Stomach smooth muscle (tissue), 2 donors: ENCODE measurements at regions not wholly inside any gene's neighbourhood (a gene's known extent, or its start where the extent isn't known, plus 50 kb on each side); places are given as distances from the start of the nearest gene placed in this dataset.

ENCODE experiments used
- H3K27ac ChIP-seq: one replicate; pipeline ENCODE4 v1.7.0; 2013; ENCODE audit warnings: mild to moderate bottlenecking, low read length, inconsistent platforms
- H3K27me3 ChIP-seq, 2 donors: one replicate each; pipeline ENCODE4 v1.7.0; 2013; ENCODE audit warnings: low read length in 2 of 2; ENCODE audit not compliant: insufficient read depth in 2 of 2, control insufficient read depth in 1 of 2
- H3K36me3 ChIP-seq, 2 donors: one replicate each; pipeline ENCODE4 v1.7.0; 2013; ENCODE audit warnings: low read length in 2 of 2; ENCODE audit not compliant: control insufficient read depth in 2 of 2, insufficient read depth in 2 of 2
- H3K4me1 ChIP-seq: one replicate; pipeline ENCODE4 v1.7.0; 2013; ENCODE audit warnings: low read length; ENCODE audit not compliant: control insufficient read depth, insufficient read depth
- H3K4me3 ChIP-seq, 2 donors: one replicate each; pipeline ENCODE4 v1.7.0; 2013; ENCODE audit warnings: low read length in 2 of 2
- H3K9ac ChIP-seq, 2 donors: one replicate each; pipeline ENCODE4 v1.7.0; 2013; ENCODE audit warnings: low read length in 2 of 2, mild to moderate bottlenecking in 1 of 2
- H3K9me3 ChIP-seq, 2 donors: one replicate each; pipeline ENCODE4 v1.7.0; 2013; ENCODE audit warnings: low read length in 2 of 2; ENCODE audit not compliant: control insufficient read depth in 2 of 2
- donor health status: healthy.
- donor health status: Pancreatic carcinoma.

- no peak overlapping the region for H3K27ac ChIP-seq
- peaks cover 0 to 2% of the 10 kb centered on the region in 2 donors for H3K27me3 ChIP-seq
- H3K36me3 ChIP-seq = no peaks in the 10 kb centered on the region
- H3K9me3 ChIP-seq = no peaks in the 10 kb centered on the region
- H3K4me1 ChIP-seq = no peaks in the 10 kb centered on the region
- H3K9ac ChIP-seq = no peak overlapping the region
- no peak overlapping the region for H3K4me3 ChIP-seq
These were observed 296.2 kb downstream of the FOXA2 start for GRCh38 chr20:22288156-22288555.

- Histone ChIP-seq H3K9me3 (no peaks in the 10 kb centered on the region), H3K4me1 (no peaks in the 10 kb centered on the region), H3K9ac (no peak overlapping the region), H3K27ac (no peak overlapping the region), H3K4me3 (no peak overlapping the region), H3K27me3 (peaks cover 0 to 2% of the 10 kb centered on the region in 2 donors), H3K36me3 (no peaks in the 10 kb centered on the region)
These were observed 298.8 kb downstream of the FOXA2 start for GRCh38 chr20:22285555-22285954.

GRCh38 chr20:22282696-22283095, 301.7 kb downstream of the FOXA2 start:
- Histone ChIP-seq H3K4me3 (no peak overlapping the region), H3K9ac (no peak overlapping the region), H3K36me3 (no peaks in the 10 kb centered on the region), H3K27ac (no peak overlapping the region), H3K4me1 (no peaks in the 10 kb centered on the region), H3K27me3 (peaks cover 0 to 2% of the 10 kb centered on the region in 2 donors), H3K9me3 (no peaks in the 10 kb centered on the region)

GRCh38 chr20:22274330-22274729, 310.0 kb downstream of the FOXA2 start:
- Histone ChIP-seq H3K27me3 (no peaks in the 10 kb centered on the region), H3K9ac (no peak overlapping the region), H3K4me3 (no peak overlapping the region), H3K36me3 (no peaks in the 10 kb centered on the region), H3K9me3 (peaks cover 0 to 3% of the 10 kb centered on the region in 2 donors), H3K4me1 (peaks cover 17% of the 10 kb centered on the region), H3K27ac (no peak overlapping the region)

GRCh38 chr20:22268675-22269074, 315.7 kb downstream of the FOXA2 start:
- H3K4me1 ChIP-seq = peaks cover 17% of the 10 kb centered on the region
- no peaks in the 10 kb centered on the region for H3K36me3 ChIP-seq
- H3K27me3 ChIP-seq = no peaks in the 10 kb centered on the region
- H3K9ac ChIP-seq = no peak overlapping the region
- no peak overlapping the region for H3K4me3 ChIP-seq
- no peak overlapping the region for H3K27ac ChIP-seq
- H3K9me3 ChIP-seq = no peaks in the 10 kb centered on the region

- Histone ChIP-seq H3K27me3 (no peaks in the 10 kb centered on the region), H3K36me3 (no peaks in the 10 kb centered on the region), H3K4me3 (no peak overlapping the region), H3K4me1 (no peaks in the 10 kb centered on the region), H3K9ac (no peak overlapping the region), H3K9me3 (no peaks in the 10 kb centered on the region), H3K27ac (no peak overlapping the region)
These were observed 319.5 kb downstream of the FOXA2 start for GRCh38 chr20:22264917-22265316.

- Histone ChIP-seq H3K9me3 (no peaks in the 10 kb centered on the region), H3K27me3 (no peaks in the 10 kb centered on the region), H3K4me3 (no peak overlapping the region), H3K4me1 (no peaks in the 10 kb centered on the region), H3K9ac (no peak overlapping the region), H3K27ac (no peak overlapping the region), H3K36me3 (no peaks in the 10 kb centered on the region)
These were observed 323.9 kb downstream of the FOXA2 start for GRCh38 chr20:22260506-22260905.

- Histone ChIP-seq H3K4me3 (no peak overlapping the region), H3K9me3 (no peaks in the 10 kb centered on the region)
These were observed 326.5 kb downstream of the FOXA2 start for GRCh38 chr20:22257912-22258311.

GRCh38 chr20:22248051-22248667, 336.2 kb downstream of the FOXA2 start:
- H3K9me3 ChIP-seq = no peaks in the 10 kb centered on the region
- H3K4me3 ChIP-seq = no peak overlapping the region
- no peak overlapping the region for H3K27ac ChIP-seq

More at GRCh38 chr20:22257912-22258311, 326.5 kb downstream of the FOXA2 start:
- Histone ChIP-seq H3K27ac (no peak overlapping the region), H3K27me3 (no peaks in the 10 kb centered on the region), H3K4me1 (no peaks in the 10 kb centered on the region), H3K36me3 (no peaks in the 10 kb centered on the region), H3K9ac (no peak overlapping the region)

GRCh38 chr20:22245139-22245538, 339.2 kb downstream of the FOXA2 start:
- Histone ChIP-seq H3K36me3 (no peaks in the 10 kb centered on the region), H3K9me3 (no peaks in the 10 kb centered on the region), H3K27me3 (peaks cover 2 to 10% of the 10 kb centered on the region in 2 donors), H3K4me1 (no peaks in the 10 kb centered on the region), H3K9ac (no peak overlapping the region), H3K4me3 (no peak overlapping the region), H3K27ac (no peak overlapping the region)

More at GRCh38 chr20:22248051-22248667, 336.2 kb downstream of the FOXA2 start:
- H3K36me3 ChIP-seq = no peaks in the 10 kb centered on the region
- peaks cover 3 to 5% of the 10 kb centered on the region in 2 donors for H3K27me3 ChIP-seq
- no peaks in the 10 kb centered on the region for H3K4me1 ChIP-seq
- H3K9ac ChIP-seq = no peak overlapping the region

GRCh38 chr20:22243067-22243466, 341.3 kb downstream of the FOXA2 start:
- Histone ChIP-seq H3K27ac (no peak overlapping the region), H3K27me3 (peaks cover 0 to 11% of the 10 kb centered on the region in 2 donors), H3K36me3 (no peaks in the 10 kb centered on the region), H3K4me1 (no peaks in the 10 kb centered on the region), H3K4me3 (no peak overlapping the region), H3K9me3 (no peaks in the 10 kb centered on the region), H3K9ac (no peak overlapping the region)
